H9 (cell line): ENCODE measurements at regions not wholly inside any gene's neighbourhood (a gene's known extent, or its start where the extent isn't known, plus 50 kb on each side); places are given as distances from the start of the nearest gene placed in this dataset.

ENCODE experiments used
- DNase-seq: peaks from one replicate; pipeline ENCODE4 v3.0.0-alpha.2; 2017
- H2AFZ ChIP-seq: one replicate; pipeline ENCODE4 v1.6.1; 2013; ENCODE audit warnings: mild to moderate bottlenecking, low read length, control low read depth, moderate library complexity
- H2AK5ac ChIP-seq: 2 replicates; pipeline ENCODE4 v1.6.1; 2013; ENCODE audit warnings: low read length, control low read depth, mixed read lengths; ENCODE audit not compliant: insufficient read length
- H2BK120ac ChIP-seq: one replicate; pipeline ENCODE4 v1.6.1; 2013; ENCODE audit warnings: low read depth, mild to moderate bottlenecking, low read length, control low read depth, inconsistent platforms; ENCODE audit not compliant: poor library complexity, severe bottlenecking
- H2BK12ac ChIP-seq: 2 replicates; pipeline ENCODE4 v1.6.1; 2013; ENCODE audit warnings: low read length, control low read depth, mixed read lengths, low read depth; ENCODE audit not compliant: insufficient read length
- H2BK15ac ChIP-seq: 2 replicates; pipeline ENCODE4 v1.6.1; 2013; ENCODE audit warnings: low read depth, low read length, control low read depth
- H2BK20ac ChIP-seq: one replicate; pipeline ENCODE4 v1.6.1; 2013; ENCODE audit warnings: low read depth, mild to moderate bottlenecking, low read length, control low read depth, inconsistent platforms; ENCODE audit not compliant: poor library complexity, severe bottlenecking
- H2BK5ac ChIP-seq: 2 replicates; pipeline ENCODE4 v1.6.1; 2013; ENCODE audit warnings: low read length, control low read depth, mixed read lengths; ENCODE audit not compliant: insufficient read length
- H3K14ac ChIP-seq: 2 replicates; pipeline ENCODE4 v1.6.1; 2013; ENCODE audit warnings: low read length, control low read depth; ENCODE audit not compliant: insufficient read depth
- H3K18ac ChIP-seq: 2 replicates; pipeline ENCODE4 v1.6.1; 2013; ENCODE audit warnings: low read depth, mild to moderate bottlenecking, mixed read lengths, low read length, control low read depth; ENCODE audit not compliant: insufficient read length
- H3K23ac ChIP-seq: 2 replicates; pipeline ENCODE4 v1.6.1; 2013; ENCODE audit warnings: low read length, control low read depth, mixed read lengths, low read depth; ENCODE audit not compliant: insufficient read length
- H3K23me2 ChIP-seq: 2 replicates; pipeline ENCODE4 v1.6.1; 2013; ENCODE audit warnings: low read depth, mild to moderate bottlenecking, mixed read lengths, low read length, control low read depth; ENCODE audit not compliant: insufficient read length, poor library complexity, severe bottlenecking
- H3K27ac ChIP-seq: 2 replicates; pipeline ENCODE4 v1.5.1; 2013; ENCODE audit warnings: low read length, control low read depth, mixed read lengths, low read depth; ENCODE audit not compliant: insufficient read length
- H3K27me3 ChIP-seq: 2 replicates; pipeline ENCODE4 v1.6.1; 2013; ENCODE audit warnings: low read length, control low read depth, inconsistent platforms; ENCODE audit not compliant: insufficient read depth
- H3K4ac ChIP-seq: 2 replicates; pipeline ENCODE4 v1.6.1; 2013; ENCODE audit warnings: low read depth, mild to moderate bottlenecking, control low read depth, inconsistent platforms, low read length, moderate library complexity
- H3K4me1 ChIP-seq: 2 replicates; pipeline ENCODE4 v1.6.1; 2013; ENCODE audit warnings: low read length, control low read depth, inconsistent platforms; ENCODE audit not compliant: insufficient read depth
- H3K4me2 ChIP-seq: 2 replicates; pipeline ENCODE4 v1.6.1; 2013; ENCODE audit warnings: low read length, control low read depth, mixed read lengths; ENCODE audit not compliant: insufficient read length, insufficient read depth
- H3K56ac ChIP-seq: 2 replicates; pipeline ENCODE4 v1.6.1; 2013; ENCODE audit warnings: low read depth, mild to moderate bottlenecking, mixed read lengths, low read length, control low read depth; ENCODE audit not compliant: insufficient read length
- H3K79me1 ChIP-seq: 2 replicates; pipeline ENCODE4 v1.6.1; 2013; ENCODE audit warnings: low read depth, mild to moderate bottlenecking, moderate library complexity, low read length, control low read depth, inconsistent platforms; ENCODE audit not compliant: insufficient read depth, poor library complexity, severe bottlenecking
- H3K79me2 ChIP-seq: 2 replicates; pipeline ENCODE4 v1.6.1; 2013; ENCODE audit warnings: low read length, control low read depth, inconsistent platforms; ENCODE audit not compliant: insufficient read depth
- H3K9ac ChIP-seq: 2 replicates; pipeline ENCODE4 v1.6.1; 2013; ENCODE audit warnings: low read length, control low read depth, mixed read lengths; ENCODE audit not compliant: insufficient read length; ENCODE audit errors: extremely low read depth
- H3K9me3 ChIP-seq: one replicate; pipeline ENCODE4 v1.6.1; 2013; ENCODE audit warnings: low read depth, low read length, inconsistent platforms; ENCODE audit not compliant: control insufficient read depth
- H3T11ph ChIP-seq: one replicate; pipeline ENCODE4 v1.6.1; 2013; ENCODE audit warnings: mild to moderate bottlenecking, low read length, control low read depth, inconsistent platforms
- H4K20me1 ChIP-seq: one replicate; pipeline ENCODE4 v1.6.1; 2013; ENCODE audit not compliant: control insufficient read depth, insufficient read length, insufficient read depth
- H4K5ac ChIP-seq: 2 replicates; pipeline ENCODE4 v1.6.1; 2013; ENCODE audit warnings: low read depth, mild to moderate bottlenecking, mixed read lengths, low read length, control low read depth; ENCODE audit not compliant: insufficient read length
- H4K8ac ChIP-seq: replicated peaks from 2 replicates; pipeline ENCODE4 v1.6.1; 2013; ENCODE audit warnings: low read length, control low read depth, mixed read lengths, low read depth; ENCODE audit not compliant: insufficient read length
- H4K91ac ChIP-seq: 2 replicates; pipeline ENCODE4 v1.6.1; 2013; ENCODE audit warnings: low read depth, mild to moderate bottlenecking, moderate library complexity, mixed read lengths, low read length, control low read depth; ENCODE audit not compliant: insufficient read length
- H3K27ac Mint-ChIP-seq, 3 experiments: 2 replicates in 2 of 3; 3 replicates in 1 of 3; pipeline ENCODE4 v1.8.0; 2020 to 2021; ENCODE audit warnings: mixed read lengths in 3 of 3, mild to moderate bottlenecking in 1 of 3, moderate library complexity in 1 of 3
- H3K27me3 Mint-ChIP-seq: 2 replicates; pipeline ENCODE4 v1.8.0; 2021; ENCODE audit warnings: low read depth, mild to moderate bottlenecking, moderate library complexity, mixed read lengths
- H3K36me3 Mint-ChIP-seq, 3 experiments: 2 replicates in 2 of 3; 3 replicates in 1 of 3; pipeline ENCODE4 v1.8.0; 2020 to 2021; ENCODE audit warnings: low read depth in 3 of 3, mixed read lengths in 3 of 3; ENCODE audit not compliant: insufficient read depth in 1 of 3
- H3K4me1 Mint-ChIP-seq, 2 experiments: 2 replicates each; pipeline ENCODE4 v1.8.0; 2020; ENCODE audit warnings: mixed read lengths in 2 of 2
- H3K4me3 Mint-ChIP-seq, 2 experiments: 2 replicates in 1 of 2; 3 replicates in 1 of 2; pipeline ENCODE4 v1.8.0; 2020 to 2021; ENCODE audit warnings: mild to moderate bottlenecking in 2 of 2, mixed read lengths in 2 of 2, moderate library complexity in 1 of 2
- H3K9me3 Mint-ChIP-seq, 2 experiments: 2 replicates in 1 of 2; 3 replicates in 1 of 2; pipeline ENCODE4 v1.8.0; 2020; ENCODE audit warnings: mild to moderate bottlenecking in 2 of 2, mixed read lengths in 2 of 2, moderate library complexity in 1 of 2
- CTCF ChIP-seq: fragments of 200-600 bp; sonication (generic); conservative IDR thresholded peaks from 3 replicates; pipeline ENCODE4 v1.8.0; 2021; ENCODE audit warnings: antibody characterized with exemption, mild to moderate bottlenecking
- WGBS: extraction: QIAGEN DNeasy Blood & Tissue Kit; methylation state at CpG from one replicate; pipeline ENCODE4 v1.1.7; 2013; ENCODE audit warnings: missing lambda C conversion rate, low lambda C conversion rate, mixed read lengths; ENCODE audit not compliant: insufficient read length; ENCODE audit errors: extremely low coverage; 5-methylcytosine and 5-hydroxymethylcytosine counted together

GRCh38 chr21:20811702-20812101, 186.5 kb upstream of the NCAM2 start:
- WGBS = no CpG with 5 or more reads among the region's 6 CpGs
- Mint-ChIP-seq H3K4me1 (no peaks in the 10 kb centered on the region), H3K27me3 (no peaks in the 10 kb centered on the region)

More at GRCh38 chr21:20811702-20812101, 186.5 kb upstream of the NCAM2 start:
- no peaks in the 10 kb centered on the region for H3K79me2 ChIP-seq
- no peak overlapping the region for H3K23ac ChIP-seq
- no peak overlapping the region for H4K91ac ChIP-seq
- H2BK20ac ChIP-seq = no peak overlapping the region
- no peak overlapping the region for H2BK120ac ChIP-seq
- no peak overlapping the region for H2BK5ac ChIP-seq
- H2AFZ ChIP-seq = no peak overlapping the region
- H3K9me3 Mint-ChIP-seq = peaks cover 0 to 2% of the 10 kb centered on the region in 2 experiments; a peak in 1 of 5 replicates
- H2BK12ac ChIP-seq = no peak overlapping the region
- H3K79me1 ChIP-seq = no peaks in the 10 kb centered on the region
- no peak overlapping the region for H3K4me2 ChIP-seq
- no peak for DNase-seq
- H3T11ph ChIP-seq = no peak overlapping the region
- H3K18ac ChIP-seq = no peak overlapping the region
- TF ChIP-seq CTCF = no peak
- H3K27me3 ChIP-seq = no peaks in the 10 kb centered on the region
- H2AK5ac ChIP-seq = no peak overlapping the region
- no peak overlapping the region for H2BK15ac ChIP-seq
- H3K14ac ChIP-seq = no peak overlapping the region
- H3K4me1 ChIP-seq = no peaks in the 10 kb centered on the region
- H3K9ac ChIP-seq = no peak overlapping the region
- H3K36me3 Mint-ChIP-seq = peaks cover 0 to 3% (median 0%) of the 10 kb centered on the region in 3 experiments; a peak in 1 of 7 replicates
- no peak overlapping the region for H3K27ac ChIP-seq
- H4K8ac ChIP-seq = no peak overlapping the region
- no peak overlapping the region for H3K4me3 Mint-ChIP-seq
- no peaks in the 10 kb centered on the region for H3K23me2 ChIP-seq
- H3K4ac ChIP-seq = no peak overlapping the region
- H4K20me1 ChIP-seq = no peaks in the 10 kb centered on the region
- H4K5ac ChIP-seq = no peak overlapping the region
- H3K56ac ChIP-seq = no peak overlapping the region
- no peak overlapping the region for H3K27ac Mint-ChIP-seq
- no peaks in the 10 kb centered on the region for H3K9me3 ChIP-seq
